WTC11 (cell line): ENCODE measurements at regions not wholly inside any gene's neighbourhood (a gene's known extent, or its start where the extent isn't known, plus 50 kb on each side); places are given as distances from the start of the nearest gene placed in this dataset.

ENCODE experiments used
- ATAC-seq: fragments of 200-7000 bp; cut with Tn5 transposase; 2 replicates; pipeline ENCODE4 v1.10.0; 2021; ENCODE audit warnings: mild to moderate bottlenecking, moderate library complexity
- CTCF ChIA-PET: fragments of 300-600 bp; sonication (Branson Sonifier 250); formaldehyde crosslinking; loops from one replicate; lab custom pipeline; 2021; ENCODE audit warnings: antibody characterized with exemption; lab: Charles Lee
- POLR2A ChIA-PET: fragments of 350-600 bp; sonication (Branson Sonifier 250); formaldehyde crosslinking; loops from one replicate; lab custom pipeline; 2021; ENCODE audit warnings: antibody characterized with exemption; lab: Charles Lee
- DNase-seq: peaks from one replicate; pipeline ENCODE4 v3.0.0; 2021; ENCODE audit warnings: low spot score
- H3K27ac Mint-ChIP-seq: 2 replicates; pipeline ENCODE4 v1.8.0; 2021; ENCODE audit warnings: mixed read lengths
- H3K27me3 Mint-ChIP-seq: 2 replicates; pipeline ENCODE4 v1.8.0; 2021; ENCODE audit warnings: low read depth, mild to moderate bottlenecking, moderate library complexity, mixed read lengths
- H3K36me3 Mint-ChIP-seq: 2 replicates; pipeline ENCODE4 v1.8.0; 2021; ENCODE audit warnings: mixed read lengths
- H3K4me1 Mint-ChIP-seq: 2 replicates; pipeline ENCODE4 v1.8.0; 2022; ENCODE audit warnings: mixed read lengths
- H3K4me3 Mint-ChIP-seq: 2 replicates; pipeline ENCODE4 v1.8.0; 2021; ENCODE audit warnings: mild to moderate bottlenecking, moderate library complexity, mixed read lengths
- H3K9me3 Mint-ChIP-seq: 2 replicates; pipeline ENCODE4 v1.8.0; 2021; ENCODE audit warnings: mixed read lengths
- ATF1 ChIP-seq: sonication (generic); formaldehyde crosslinking; IDR thresholded peaks from 2 replicates; pipeline ENCODE4 v1.8.1; 2023; ENCODE audit warnings: mild to moderate bottlenecking, moderate library complexity, missing genetic modification reagents
- ATF6 ChIP-seq: sonication (generic); formaldehyde crosslinking; IDR thresholded peaks from 2 replicates; pipeline ENCODE4 v1.8.1; 2023; ENCODE audit warnings: mild to moderate bottlenecking, missing genetic modification reagents
- CBFB ChIP-seq: sonication (generic); formaldehyde crosslinking; IDR thresholded peaks from 2 replicates; pipeline ENCODE4 v1.8.1; 2022; ENCODE audit warnings: mild to moderate bottlenecking, low read depth, missing genetic modification reagents
- ERG ChIP-seq: fragments of 250-450 bp; sonication (Bioruptor Pico); IDR thresholded peaks from 2 replicates; pipeline ENCODE4 v1.8.0; 2021; ENCODE audit warnings: mild to moderate bottlenecking
- FOXJ3 ChIP-seq: sonication (generic); formaldehyde crosslinking; IDR thresholded peaks from 2 replicates; pipeline ENCODE4 v1.9.0; 2021; ENCODE audit warnings: missing genetic modification reagents, mild to moderate bottlenecking, borderline replicate concordance
- FOXP4 ChIP-seq: sonication (generic); formaldehyde crosslinking; IDR thresholded peaks from 2 replicates; pipeline ENCODE4 v1.8.0; 2022; ENCODE audit warnings: mild to moderate bottlenecking, missing genetic modification reagents
- GTF2I ChIP-seq: fragments of 250-450 bp; sonication (Bioruptor Pico); conservative IDR thresholded peaks from 2 replicates; pipeline ENCODE4 v1.4.0; 2021; ENCODE audit warnings: mild to moderate bottlenecking
- IRF1 ChIP-seq: sonication (generic); formaldehyde crosslinking; IDR thresholded peaks from 2 replicates; pipeline ENCODE4 v1.8.0; 2023; ENCODE audit warnings: missing genetic modification reagents
- NFE2L1 ChIP-seq: sonication (generic); formaldehyde crosslinking; IDR thresholded peaks from 2 replicates; pipeline ENCODE4 v1.8.1; 2023; ENCODE audit warnings: missing genetic modification reagents
- NR3C1 ChIP-seq: sonication (generic); formaldehyde crosslinking; conservative IDR thresholded peaks from 2 replicates; pipeline ENCODE4 v1.8.1; 2023; ENCODE audit warnings: low read depth, mild to moderate bottlenecking, missing genetic modification reagents
- PRDM15 ChIP-seq: sonication (generic); formaldehyde crosslinking; IDR thresholded peaks from 2 replicates; pipeline ENCODE4 v1.8.0; 2022; ENCODE audit warnings: missing genetic modification reagents
- SOX15 ChIP-seq: fragments of 250-450 bp; sonication (Bioruptor Pico); IDR thresholded peaks from 2 replicates; pipeline ENCODE4 v1.9.0; 2021; ENCODE audit warnings: mild to moderate bottlenecking
- TEAD1 ChIP-seq: sonication (generic); formaldehyde crosslinking; IDR thresholded peaks from 2 replicates; pipeline ENCODE4 v1.8.0; 2022; ENCODE audit warnings: mild to moderate bottlenecking, missing genetic modification reagents
- TP53 ChIP-seq: sonication (generic); formaldehyde crosslinking; IDR thresholded peaks from 2 replicates; pipeline ENCODE4 v1.8.1; 2023; ENCODE audit warnings: mild to moderate bottlenecking, missing genetic modification reagents
- ZNF317 ChIP-seq: sonication (generic); formaldehyde crosslinking; IDR thresholded peaks from 2 replicates; pipeline ENCODE4 v1.8.1; 2023; ENCODE audit warnings: low read depth, mild to moderate bottlenecking, moderate library complexity, missing genetic modification reagents, borderline replicate concordance
- ZNF396 ChIP-seq: fragments of 250-450 bp; sonication (Bioruptor Pico); IDR thresholded peaks from 2 replicates; pipeline ENCODE4 v1.8.0; 2021; ENCODE audit warnings: mild to moderate bottlenecking, moderate library complexity, borderline replicate concordance
- ZNF512 ChIP-seq: sonication (generic); formaldehyde crosslinking; IDR thresholded peaks from 2 replicates; pipeline ENCODE4 v1.8.1; 2022; ENCODE audit warnings: missing genetic modification reagents, borderline replicate concordance
- TF ChIP-seq, protein P1 (sequence below): fragments of 250-450 bp; sonication (Bioruptor Pico); IDR thresholded peaks from 2 replicates; pipeline ENCODE4 v1.9.0; 2021; ENCODE audit warnings: mild to moderate bottlenecking

GRCh38 chr18:60228609-60229595 lies 143.7 kb downstream of the MC4R start:
- POLR2A ChIA-PET: no interaction called here
- H3K27ac Mint-ChIP-seq: no peak overlapping the region
- TF ChIP-seq NFE2L1 (CRISPR knock-in tag) (no peak), ZNF396 (CRISPR knock-in tag) (no peak), GTF2I (CRISPR knock-in tag) (no peak), CBFB (CRISPR knock-in tag) (no peak), TP53 (CRISPR knock-in tag) (no peak), ATF1 (CRISPR knock-in tag) (no peak), ZNF317 (CRISPR knock-in tag) (no peak), IRF1 (no peak), TEAD1 (CRISPR knock-in tag) (no peak), NR3C1 (CRISPR knock-in tag) (no peak), ERG (no peak)
- TF ChIP-seq, protein P1, sequence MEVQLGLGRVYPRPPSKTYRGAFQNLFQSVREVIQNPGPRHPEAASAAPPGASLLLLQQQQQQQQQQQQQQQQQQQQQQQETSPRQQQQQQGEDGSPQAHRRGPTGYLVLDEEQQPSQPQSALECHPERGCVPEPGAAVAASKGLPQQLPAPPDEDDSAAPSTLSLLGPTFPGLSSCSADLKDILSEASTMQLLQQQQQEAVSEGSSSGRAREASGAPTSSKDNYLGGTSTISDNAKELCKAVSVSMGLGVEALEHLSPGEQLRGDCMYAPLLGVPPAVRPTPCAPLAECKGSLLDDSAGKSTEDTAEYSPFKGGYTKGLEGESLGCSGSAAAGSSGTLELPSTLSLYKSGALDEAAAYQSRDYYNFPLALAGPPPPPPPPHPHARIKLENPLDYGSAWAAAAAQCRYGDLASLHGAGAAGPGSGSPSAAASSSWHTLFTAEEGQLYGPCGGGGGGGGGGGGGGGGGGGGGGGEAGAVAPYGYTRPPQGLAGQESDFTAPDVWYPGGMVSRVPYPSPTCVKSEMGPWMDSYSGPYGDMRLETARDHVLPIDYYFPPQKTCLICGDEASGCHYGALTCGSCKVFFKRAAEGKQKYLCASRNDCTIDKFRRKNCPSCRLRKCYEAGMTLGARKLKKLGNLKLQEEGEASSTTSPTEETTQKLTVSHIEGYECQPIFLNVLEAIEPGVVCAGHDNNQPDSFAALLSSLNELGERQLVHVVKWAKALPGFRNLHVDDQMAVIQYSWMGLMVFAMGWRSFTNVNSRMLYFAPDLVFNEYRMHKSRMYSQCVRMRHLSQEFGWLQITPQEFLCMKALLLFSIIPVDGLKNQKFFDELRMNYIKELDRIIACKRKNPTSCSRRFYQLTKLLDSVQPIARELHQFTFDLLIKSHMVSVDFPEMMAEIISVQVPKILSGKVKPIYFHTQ (CRISPR knock-in tag): no peak
- H3K27me3 Mint-ChIP-seq: no peaks in the 10 kb centered on the region
- peaks cover 5% of the 10 kb centered on the region; the same call in 1 of the 2 replicates for H3K9me3 Mint-ChIP-seq
- ATAC-seq (no peak), DNase-seq (no peak)
- H3K36me3 Mint-ChIP-seq: no peaks in the 10 kb centered on the region
- H3K4me1 Mint-ChIP-seq: no peaks in the 10 kb centered on the region
- CTCF ChIA-PET: no interaction called here
- no peak overlapping the region for H3K4me3 Mint-ChIP-seq

DNA sequence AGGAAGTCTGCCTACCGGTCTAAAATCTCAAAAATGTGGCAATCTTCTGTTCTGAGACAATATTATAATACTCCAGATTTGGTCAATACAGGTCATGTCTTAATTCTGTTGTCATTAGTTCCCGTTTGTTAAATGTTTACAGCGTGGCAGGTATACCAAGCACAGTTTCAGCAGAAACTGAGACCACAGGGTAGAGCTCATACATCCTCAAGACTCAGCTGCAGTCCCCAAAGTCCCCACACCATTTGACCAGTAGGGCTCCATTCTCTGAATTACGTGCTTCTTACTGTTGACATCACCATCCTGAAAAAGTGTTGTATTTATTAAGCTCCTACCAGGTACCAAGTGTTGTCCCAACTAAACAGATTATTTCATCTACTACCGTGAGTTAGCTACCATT lies 157.1 kb downstream of the MC4R start:
- Mint-ChIP-seq H3K27ac (no peak overlapping the region), H3K4me1 (no peaks in the 10 kb centered on the region), H3K36me3 (no peaks in the 10 kb centered on the region), H3K27me3 (no peaks in the 10 kb centered on the region), H3K9me3 (no peaks in the 10 kb centered on the region), H3K4me3 (no peak overlapping the region)
- DNase-seq (no peak), ATAC-seq (peak; percentile 41)
- ChIA-PET POLR2A (no interaction called here), CTCF (interaction anchor here (0.7 kb wide), 1 partner anchor 22 kb away, joined by 4 read pairs; no protein-coding TSS in a partner anchor)
- TF ChIP-seq ZNF512 (CRISPR knock-in tag) (no peak), ZNF396 (CRISPR knock-in tag) (no peak), FOXJ3 (CRISPR knock-in tag) (no peak), FOXP4 (no peak), SOX15 (no peak), NFE2L1 (CRISPR knock-in tag) (no peak), PRDM15 (CRISPR knock-in tag) (no peak), ATF6 (CRISPR knock-in tag) (no peak)
